Right lobe of liver (tissue), 6 donors: ENCODE measurements at regions not wholly inside any gene's neighbourhood (a gene's known extent, or its start where the extent isn't known, plus 50 kb on each side); places are given as distances from the start of the nearest gene placed in this dataset.
A peak's percentile ranks its signal among the peaks of the same experiment; 100 is the strongest.
"Not testable (repeated sequence)": the region's sequence is repeated elsewhere in the genome, so short reads cannot be mapped to it uniquely, and the experiment has no call there.

Experiments
- ATAC-seq, 4 donors: fragments of 200-7000 bp; cut with Tn5 transposase; one replicate each; pipeline ENCODE4 v1.9.1; 2020; ENCODE audit warnings: mild to moderate bottlenecking in 4 of 4, moderate library complexity in 4 of 4
- DNase-seq, 3 donors: peaks; one replicate each; pipeline ENCODE4 v3.0.0-alpha.2; 2020
- H3K27ac ChIP-seq, 3 donors: fragments of 200-600 bp; one replicate each; pipeline ENCODE4 v1.8.0; 2022
- H3K27me3 ChIP-seq, 2 donors: fragments of 200-600 bp; one replicate each; pipeline ENCODE4 v1.8.0; 2022
- H3K36me3 ChIP-seq, 4 donors: fragments of 200-600 bp; sonication (generic) in 1 of 4; one replicate each; pipeline versions ENCODE4 v1.5.1 to v1.8.0; 2017 to 2022; ENCODE audit warnings: control low read depth in 1 of 4
- H3K4me1 ChIP-seq, 4 donors: fragments of 200-600 bp; sonication (generic) in 1 of 4; one replicate each; pipeline versions ENCODE4 v1.5.1 to v1.8.0; 2017 to 2022; ENCODE audit warnings: control low read depth in 1 of 4
- H3K4me3 ChIP-seq, 3 donors: fragments of 200-600 bp; one replicate each; pipeline ENCODE4 v1.8.0; 2022
- H3K9me3 ChIP-seq, 4 donors: fragments of 200-600 bp; sonication (generic) in 1 of 4; one replicate each; pipeline versions ENCODE4 v1.5.1 to v1.8.0; 2017 to 2022; ENCODE audit warnings: control low read depth in 1 of 4
- POLR2A ChIP-seq: fragments of 450-650 bp; IDR thresholded peaks from one replicate; pipeline ENCODE4 v1.6.1; 2017; ENCODE audit warnings: antibody characterized with exemption, mild to moderate bottlenecking
- whole genome bisulfite sequencing: methylation state at CpG from one replicate; pipeline ENCODE4 v1.1.6; 2018; ENCODE audit warnings: low coverage, low lambda C conversion rate; ENCODE audit not compliant: insufficient coverage; ENCODE audit errors: missing lambda C conversion rate; 5-methylcytosine and 5-hydroxymethylcytosine counted together
- intact Hi-C, 2 donors: fragments of 100-400 bp; cut with DNase I; formaldehyde crosslinking; loops; one replicate each; pipeline versions ENCODE4 v1.11.2 to v1.14.1; 2022
- TF ChIP-seq, protein P1 (sequence below), 4 donors: fragments of 200-600 bp in 3 of 4; fragments of 450-650 bp in 1 of 4; IDR thresholded peaks; one replicate each; pipeline versions ENCODE4 v1.5.1 to v1.8.0; 2016 to 2022; ENCODE audit warnings: antibody characterized with exemption in 4 of 4, mild to moderate bottlenecking in 2 of 4
- donor health status: DM: no; HTN: yes; CAD: no.
- donor health status: DM: no; HTN: no; CAD: no.
- donor health status: DM: no; HTN: no; CAD: no.
- donor health status: DM: no; HTN: yes; CAD: no.
- donor health status: DM: no; HTN: yes; CAD: no.

DNA sequence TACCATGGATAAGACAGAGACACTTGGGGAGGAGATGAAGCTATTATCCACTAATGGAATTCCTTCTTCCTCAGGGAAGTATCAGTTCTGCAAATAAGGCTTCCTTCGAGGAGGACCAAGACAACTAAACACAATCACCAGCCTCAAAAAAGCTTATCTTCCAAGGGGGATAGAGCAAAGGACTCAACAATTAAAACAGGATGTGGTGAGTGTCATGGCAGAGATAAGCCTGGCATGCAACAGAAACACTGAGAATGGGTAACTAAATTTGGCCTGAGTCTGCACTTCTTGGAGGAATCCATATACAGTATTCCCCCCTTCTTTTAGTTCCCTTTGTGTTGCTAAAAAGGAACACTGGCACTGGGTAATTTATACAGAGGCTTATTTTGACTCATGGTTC lies 1285.2 kb downstream of the GATA3 start:
- WGBS, result 0% methylated on average over 1 of the region's 1 CpG
- no peaks in the 10 kb centered on the region for H3K36me3 ChIP-seq
- TF ChIP-seq, protein P1, sequence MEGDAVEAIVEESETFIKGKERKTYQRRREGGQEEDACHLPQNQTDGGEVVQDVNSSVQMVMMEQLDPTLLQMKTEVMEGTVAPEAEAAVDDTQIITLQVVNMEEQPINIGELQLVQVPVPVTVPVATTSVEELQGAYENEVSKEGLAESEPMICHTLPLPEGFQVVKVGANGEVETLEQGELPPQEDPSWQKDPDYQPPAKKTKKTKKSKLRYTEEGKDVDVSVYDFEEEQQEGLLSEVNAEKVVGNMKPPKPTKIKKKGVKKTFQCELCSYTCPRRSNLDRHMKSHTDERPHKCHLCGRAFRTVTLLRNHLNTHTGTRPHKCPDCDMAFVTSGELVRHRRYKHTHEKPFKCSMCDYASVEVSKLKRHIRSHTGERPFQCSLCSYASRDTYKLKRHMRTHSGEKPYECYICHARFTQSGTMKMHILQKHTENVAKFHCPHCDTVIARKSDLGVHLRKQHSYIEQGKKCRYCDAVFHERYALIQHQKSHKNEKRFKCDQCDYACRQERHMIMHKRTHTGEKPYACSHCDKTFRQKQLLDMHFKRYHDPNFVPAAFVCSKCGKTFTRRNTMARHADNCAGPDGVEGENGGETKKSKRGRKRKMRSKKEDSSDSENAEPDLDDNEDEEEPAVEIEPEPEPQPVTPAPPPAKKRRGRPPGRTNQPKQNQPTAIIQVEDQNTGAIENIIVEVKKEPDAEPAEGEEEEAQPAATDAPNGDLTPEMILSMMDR (IDR thresholded peaks at IDR 0.05), result no peak
- no peaks in the 10 kb centered on the region for H3K27me3 ChIP-seq
- no peak for DNase-seq
- intact Hi-C loops, result no loop called here
- ATAC-seq, result no peak
- no peak overlapping the region for H3K4me3 ChIP-seq
- no peaks in the 10 kb centered on the region for H3K4me1 ChIP-seq
- H3K27ac ChIP-seq, result no peak overlapping the region
- H3K9me3 ChIP-seq, result no peaks in the 10 kb centered on the region

DNA sequence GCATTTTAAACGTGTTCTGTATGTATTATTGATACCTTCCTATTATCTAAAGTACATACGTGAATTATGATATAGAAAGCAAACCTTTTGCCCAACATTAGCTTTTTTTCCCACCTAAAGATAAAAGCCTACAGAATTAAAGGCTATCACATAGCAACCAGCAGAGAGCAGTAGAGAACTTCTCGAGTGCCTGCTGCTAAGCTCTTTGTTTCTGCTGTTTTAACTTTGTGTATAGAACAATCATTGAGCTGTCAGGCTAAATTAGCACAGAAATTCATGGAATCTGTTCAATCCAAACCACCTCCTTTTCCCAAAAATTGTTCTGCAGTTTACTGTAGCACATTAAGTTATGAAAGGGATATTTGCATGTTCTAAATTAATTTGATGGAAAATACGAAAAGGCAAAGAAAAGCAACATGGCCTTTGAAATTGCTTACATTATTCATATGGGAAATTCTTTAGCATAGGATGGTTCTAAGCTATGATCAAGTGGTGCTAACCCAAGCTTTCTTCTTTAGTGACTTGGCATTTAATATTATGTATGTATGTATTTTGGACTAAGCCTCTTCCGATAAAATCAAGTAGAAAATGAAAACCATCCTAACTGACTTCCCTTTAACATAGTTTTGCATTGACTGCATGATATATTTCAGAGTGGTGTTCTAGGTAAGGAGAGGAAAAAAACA lies 1288.5 kb downstream of the GATA3 start:
- Histone ChIP-seq H3K36me3 (no peaks in the 10 kb centered on the region), H3K4me1 (no peaks in the 10 kb centered on the region), H3K27ac (no peak overlapping the region), H3K4me3 (no peak overlapping the region), H3K27me3 (no peaks in the 10 kb centered on the region), H3K9me3 (no peaks in the 10 kb centered on the region)
- TF ChIP-seq POLR2A, result no peak
- TF ChIP-seq, protein P1 (IDR thresholded peaks at IDR 0.05), result peak; percentile 14 to 60 (median 54)
- intact Hi-C loops, result no loop called here
- DNase-seq (no peak), ATAC-seq (peak; percentile 46 to 67 (median 56))
- WGBS, result 36% methylated on average over 5 of the region's 5 CpGs

- H3K9me3 ChIP-seq, H3K4me1 ChIP-seq, H3K27ac ChIP-seq, H3K36me3 ChIP-seq, ATAC-seq, intact Hi-C loops, DNase-seq, H3K27me3 ChIP-seq, H3K4me3 ChIP-seq: not testable (repeated sequence)
- WGBS, result 64% methylated on average over 1 of the region's 3 CpGs
These were observed 1293.4 kb downstream of the GATA3 start for GRCh38 chr10:9347933-9348332.

- DNase-seq, result no peak
- Histone ChIP-seq H3K9me3 (no peaks in the 10 kb centered on the region), H3K36me3 (no peaks in the 10 kb centered on the region), H3K4me3 (no peak overlapping the region), H3K4me1 (no peaks in the 10 kb centered on the region), H3K27ac (no peak overlapping the region), H3K27me3 (no peaks in the 10 kb centered on the region)
- no peak for ATAC-seq
- intact Hi-C loops, result no loop called here
- WGBS, result 41% methylated on average over 4 of the region's 4 CpGs
- no peak for TF ChIP-seq POLR2A
- TF ChIP-seq, protein P1 (IDR thresholded peaks at IDR 0.05), result no peak
These were observed 1303.0 kb downstream of the GATA3 start for GRCh38 chr10:9357471-9357870.

GRCh38 chr10:9362721-9363120 lies 1308.2 kb downstream of the GATA3 start:
- TF ChIP-seq POLR2A, result no peak
- TF ChIP-seq, protein P1 (IDR thresholded peaks at IDR 0.05), result no peak
- no peak for ATAC-seq
- H3K4me3 ChIP-seq, result no peak overlapping the region
- 36% methylated on average over 5 of the region's 5 CpGs for WGBS
- no peaks in the 10 kb centered on the region for H3K9me3 ChIP-seq
- H3K27ac ChIP-seq, result no peak overlapping the region
- H3K27me3 ChIP-seq, result no peaks in the 10 kb centered on the region
- no peaks in the 10 kb centered on the region for H3K4me1 ChIP-seq
- no peak for DNase-seq
- H3K36me3 ChIP-seq, result no peaks in the 10 kb centered on the region
- intact Hi-C loops, result no loop called here
